ENCODE measurements at regions not wholly inside any gene's neighbourhood (a gene's known extent, or its start where the extent isn't known, plus 50 kb on each side); places are given as distances from the start of the nearest gene placed in this dataset.

DNA sequence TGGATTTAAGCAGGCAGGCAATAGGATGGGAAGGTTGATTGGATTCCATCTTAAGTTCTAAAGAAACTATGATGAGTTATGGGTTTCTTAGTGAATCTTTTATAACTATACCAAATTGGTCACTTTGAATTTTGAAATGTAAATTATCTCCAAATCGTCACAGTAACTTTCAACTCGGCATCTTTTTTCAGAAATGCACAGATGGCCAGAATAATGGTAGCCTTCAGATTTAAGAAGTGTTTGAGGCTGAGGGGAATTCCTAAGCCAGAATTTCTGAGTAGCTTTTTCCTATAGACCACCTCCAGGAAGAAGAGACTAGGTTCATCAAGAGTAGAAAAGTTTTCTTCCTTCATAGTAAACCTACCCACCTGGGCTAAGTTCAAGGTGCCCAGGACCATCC lies 663.7 kb upstream of the TENM3 start:
- no peak for TF ChIP-seq POLR2A (IDR thresholded peaks at IDR 0.05; ENCODE audit: low read depth, low read length)
- no peak for TF ChIP-seq MXI1 (IDR thresholded peaks at IDR 0.05; ENCODE audit: borderline replicate concordance, low read depth, low read length)
- TF ChIP-seq, protein P1, sequence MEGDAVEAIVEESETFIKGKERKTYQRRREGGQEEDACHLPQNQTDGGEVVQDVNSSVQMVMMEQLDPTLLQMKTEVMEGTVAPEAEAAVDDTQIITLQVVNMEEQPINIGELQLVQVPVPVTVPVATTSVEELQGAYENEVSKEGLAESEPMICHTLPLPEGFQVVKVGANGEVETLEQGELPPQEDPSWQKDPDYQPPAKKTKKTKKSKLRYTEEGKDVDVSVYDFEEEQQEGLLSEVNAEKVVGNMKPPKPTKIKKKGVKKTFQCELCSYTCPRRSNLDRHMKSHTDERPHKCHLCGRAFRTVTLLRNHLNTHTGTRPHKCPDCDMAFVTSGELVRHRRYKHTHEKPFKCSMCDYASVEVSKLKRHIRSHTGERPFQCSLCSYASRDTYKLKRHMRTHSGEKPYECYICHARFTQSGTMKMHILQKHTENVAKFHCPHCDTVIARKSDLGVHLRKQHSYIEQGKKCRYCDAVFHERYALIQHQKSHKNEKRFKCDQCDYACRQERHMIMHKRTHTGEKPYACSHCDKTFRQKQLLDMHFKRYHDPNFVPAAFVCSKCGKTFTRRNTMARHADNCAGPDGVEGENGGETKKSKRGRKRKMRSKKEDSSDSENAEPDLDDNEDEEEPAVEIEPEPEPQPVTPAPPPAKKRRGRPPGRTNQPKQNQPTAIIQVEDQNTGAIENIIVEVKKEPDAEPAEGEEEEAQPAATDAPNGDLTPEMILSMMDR (conservative IDR thresholded peaks at IDR 0.05; ENCODE audit: low read depth, low read length) = no peak
- TF ChIP-seq, protein P2, sequence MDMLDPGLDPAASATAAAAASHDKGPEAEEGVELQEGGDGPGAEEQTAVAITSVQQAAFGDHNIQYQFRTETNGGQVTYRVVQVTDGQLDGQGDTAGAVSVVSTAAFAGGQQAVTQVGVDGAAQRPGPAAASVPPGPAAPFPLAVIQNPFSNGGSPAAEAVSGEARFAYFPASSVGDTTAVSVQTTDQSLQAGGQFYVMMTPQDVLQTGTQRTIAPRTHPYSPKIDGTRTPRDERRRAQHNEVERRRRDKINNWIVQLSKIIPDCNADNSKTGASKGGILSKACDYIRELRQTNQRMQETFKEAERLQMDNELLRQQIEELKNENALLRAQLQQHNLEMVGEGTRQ (IDR thresholded peaks at IDR 0.05; ENCODE audit: low read depth, low read length) = no peak
- TF ChIP-seq NFE2L2 (IDR thresholded peaks at IDR 0.05; ENCODE audit: low read depth, low read length) = no peak
- no peak for TF ChIP-seq CHD1 (IDR thresholded peaks at IDR 0.05; ENCODE audit: low read depth, low read length)
- no peak for TF ChIP-seq RCOR1 (IDR thresholded peaks at IDR 0.05; ENCODE audit: insufficient replicate concordance, low read length)

All from IMR-90 (cell line).